K562 (cell line): ENCODE measurements at regions not wholly inside any gene's neighbourhood (a gene's known extent, or its start where the extent isn't known, plus 50 kb on each side); places are given as distances from the start of the nearest gene placed in this dataset.

Experiments
- ELF2 ChIP-seq: fragments of 250-450 bp; sonication (Bioruptor Pico); IDR thresholded peaks from 2 replicates; pipeline ENCODE4 v1.5.0; 2021; ENCODE audit warnings: mild to moderate bottlenecking
- ETV6 ChIP-seq, 3 experiments: fragments of 150-350 bp in 1 of 3; sonication (generic) in 1 of 3; formaldehyde crosslinking in 1 of 3; IDR thresholded peaks; 2 replicates each; pipeline versions ENCODE4 v1.6.1 to v1.8.0; 2014 to 2022; ENCODE audit warnings: borderline replicate concordance in 2 of 3, low read depth in 2 of 3, antibody characterized with exemption in 1 of 3, low read length in 1 of 3, mild to moderate bottlenecking in 1 of 3, missing genetic modification reagents in 1 of 3
- FOXK1 ChIP-seq: sonication (generic); formaldehyde crosslinking; IDR thresholded peaks from 2 replicates; pipeline ENCODE4 v1.8.0; 2022; ENCODE audit warnings: missing genetic modification reagents, mild to moderate bottlenecking, borderline replicate concordance
- HOXB6 ChIP-seq: fragments of 250-450 bp; sonication (Bioruptor Pico); IDR thresholded peaks from 2 replicates; pipeline ENCODE4 v1.5.1; 2022; ENCODE audit warnings: mild to moderate bottlenecking, borderline replicate concordance
- MED1 ChIP-seq: sonication (generic); formaldehyde crosslinking; IDR thresholded peaks from 2 replicates; pipeline ENCODE4 v1.8.1; 2023; ENCODE audit warnings: missing genetic modification reagents, borderline replicate concordance
- NBN ChIP-seq: fragments of 450-650 bp; IDR thresholded peaks from 2 replicates; pipeline ENCODE4 v1.6.1; 2016; ENCODE audit warnings: low read depth, mild to moderate bottlenecking
- RBM25 ChIP-seq: fragments of 200-400 bp; formaldehyde crosslinking; IDR thresholded peaks from 2 replicates; pipeline ENCODE4 v1.6.1; 2018; ENCODE audit warnings: low read length, low read depth, moderate library complexity; ENCODE audit not compliant: severe bottlenecking
- RERE ChIP-seq: sonication (generic); formaldehyde crosslinking; IDR thresholded peaks from 2 replicates; pipeline ENCODE4 v1.8.0; 2023; ENCODE audit warnings: missing genetic modification reagents, mild to moderate bottlenecking, borderline replicate concordance
- RFX7 ChIP-seq: fragments of 250-450 bp; sonication (Bioruptor Pico); IDR thresholded peaks from 2 replicates; pipeline ENCODE4 v1.5.1; 2021; ENCODE audit warnings: mild to moderate bottlenecking
- TAF1 ChIP-seq: IDR thresholded peaks from 2 replicates; pipeline ENCODE4 v1.6.1; 2011; ENCODE audit warnings: mild to moderate bottlenecking, low read length, moderate library complexity; ENCODE audit not compliant: insufficient read depth, control insufficient read depth, severe bottlenecking; ENCODE audit errors: extremely low read depth
- TCF7L2 ChIP-seq: fragments of 150-350 bp; IDR thresholded peaks from 2 replicates; pipeline ENCODE4 v1.6.1; 2016; ENCODE audit warnings: low read depth, mild to moderate bottlenecking, low read length, moderate library complexity
- TFE3 ChIP-seq: fragments of 450-650 bp; formaldehyde crosslinking; IDR thresholded peaks from 2 replicates; pipeline ENCODE4 v1.4.0; 2020; ENCODE audit warnings: mild to moderate bottlenecking, mixed read lengths
- ZBTB5 ChIP-seq: fragments of 450-650 bp; IDR thresholded peaks from 2 replicates; pipeline ENCODE4 v1.6.1; 2017; ENCODE audit warnings: antibody characterized with exemption

GRCh38 chr1:109821831-109822745 is 58.4 kb upstream of the EPS8L3 start (continued):
- TF ChIP-seq RERE (CRISPR knock-in tag): no peak
- TF ChIP-seq TFE3: no peak
- TF ChIP-seq MED1 (CRISPR knock-in tag): no peak
- TF ChIP-seq FOXK1 (CRISPR knock-in tag): no peak
- TF ChIP-seq TCF7L2: no peak
- no peak for TF ChIP-seq HOXB6 (CRISPR knock-in tag)
- TF ChIP-seq NBN: peak; percentile 24; the same call in 1 of the 2 replicates
- TF ChIP-seq RFX7: no peak
- TF ChIP-seq TAF1: peak; percentile 31
- TF ChIP-seq ELF2 (CRISPR knock-in tag): 0 out of 2 replicates have a peak, but pooled peaks have one; percentile 28
- no peak for TF ChIP-seq ZBTB5
- no peak for TF ChIP-seq RBM25
- TF ChIP-seq ETV6 (IDR thresholded peaks at IDR 0.05; ENCODE audit: borderline replicate concordance in 1 of 2, low read depth in 2 of 2, low read length in 1 of 2): no peak
- TF ChIP-seq ETV6 (CRISPR knock-in tag; IDR thresholded peaks at IDR 0.05; ENCODE audit: borderline replicate concordance): no peak
